ENCODE measurements at regions not wholly inside any gene's neighbourhood (a gene's known extent, or its start where the extent isn't known, plus 50 kb on each side); places are given as distances from the start of the nearest gene placed in this dataset.

DNA sequence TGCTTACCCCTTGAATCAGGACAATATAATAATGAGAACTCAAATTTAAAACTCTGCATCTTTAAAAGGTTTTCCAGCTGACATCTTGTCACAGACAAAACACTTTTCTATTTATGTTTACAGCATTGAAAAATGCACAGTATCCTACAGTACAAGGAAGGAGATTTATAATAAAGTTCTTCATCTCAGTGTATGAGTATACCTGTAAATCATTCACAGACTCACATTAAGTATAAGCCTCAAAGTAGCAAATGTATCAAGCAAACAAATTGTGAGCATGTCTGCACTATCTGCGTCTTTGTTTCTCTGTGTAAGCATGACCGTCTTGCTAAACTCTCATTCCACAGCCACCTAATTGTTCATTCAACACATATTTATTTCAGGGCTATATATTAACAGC, 52.8 kb downstream of the PPP1R2C start:
- no peaks in the 10 kb centered on the region for H3K79me2 ChIP-seq (ENCODE audit: insufficient read depth, low read length)
- no peak overlapping the region for H3K4me2 ChIP-seq (ENCODE audit: low read length)
- H3K9ac ChIP-seq (ENCODE audit: low read length): no peak overlapping the region
- Mint-ChIP-seq H3K9me3 (ENCODE audit: unreplicated experiment) (no peaks in the 10 kb centered on the region), H3K27ac (ENCODE audit: unreplicated experiment) (no peak overlapping the region), H3K36me3 (ENCODE audit: low read depth, unreplicated experiment) (no peaks in the 10 kb centered on the region), H3K27me3 (ENCODE audit: low read depth, unreplicated experiment) (no peaks in the 10 kb centered on the region), H3K4me1 (ENCODE audit: low read depth, unreplicated experiment) (no peaks in the 10 kb centered on the region), H3K4me3 (ENCODE audit: unreplicated experiment) (no peak overlapping the region)
- H2AFZ ChIP-seq (ENCODE audit: low read depth, low read length): no peak overlapping the region
- no peaks in the 10 kb centered on the region for H3K27me3 ChIP-seq (ENCODE audit: insufficient read depth, low read length)
- no peaks in the 10 kb centered on the region for H3K9me3 ChIP-seq (ENCODE audit: insufficient read depth, low read depth, low read length)
- no peak overlapping the region for H3K27ac ChIP-seq (ENCODE audit: low read depth, low read length)
- FAIRE-seq: peak; percentile 69
- TF ChIP-seq, protein P1, sequence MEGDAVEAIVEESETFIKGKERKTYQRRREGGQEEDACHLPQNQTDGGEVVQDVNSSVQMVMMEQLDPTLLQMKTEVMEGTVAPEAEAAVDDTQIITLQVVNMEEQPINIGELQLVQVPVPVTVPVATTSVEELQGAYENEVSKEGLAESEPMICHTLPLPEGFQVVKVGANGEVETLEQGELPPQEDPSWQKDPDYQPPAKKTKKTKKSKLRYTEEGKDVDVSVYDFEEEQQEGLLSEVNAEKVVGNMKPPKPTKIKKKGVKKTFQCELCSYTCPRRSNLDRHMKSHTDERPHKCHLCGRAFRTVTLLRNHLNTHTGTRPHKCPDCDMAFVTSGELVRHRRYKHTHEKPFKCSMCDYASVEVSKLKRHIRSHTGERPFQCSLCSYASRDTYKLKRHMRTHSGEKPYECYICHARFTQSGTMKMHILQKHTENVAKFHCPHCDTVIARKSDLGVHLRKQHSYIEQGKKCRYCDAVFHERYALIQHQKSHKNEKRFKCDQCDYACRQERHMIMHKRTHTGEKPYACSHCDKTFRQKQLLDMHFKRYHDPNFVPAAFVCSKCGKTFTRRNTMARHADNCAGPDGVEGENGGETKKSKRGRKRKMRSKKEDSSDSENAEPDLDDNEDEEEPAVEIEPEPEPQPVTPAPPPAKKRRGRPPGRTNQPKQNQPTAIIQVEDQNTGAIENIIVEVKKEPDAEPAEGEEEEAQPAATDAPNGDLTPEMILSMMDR (IDR thresholded peaks at IDR 0.05; ENCODE audit: insufficient read depth, low read depth, low read length): no peak
- TF ChIP-seq EZH2 (IDR thresholded peaks at IDR 0.05; ENCODE audit: insufficient read depth, low read length): no peak
- no peak for DNase-seq (ENCODE audit: low read depth)
- no peak overlapping the region for H3K4me3 ChIP-seq (ENCODE audit: insufficient read depth, low read depth, low read length)
- no peaks in the 10 kb centered on the region for H3K4me1 ChIP-seq (ENCODE audit: insufficient read depth, low read length)
- no peaks in the 10 kb centered on the region for H3K36me3 ChIP-seq (ENCODE audit: insufficient read depth, low read length)
- H4K20me1 ChIP-seq (ENCODE audit: insufficient read depth, low read length): no peaks in the 10 kb centered on the region

DNA sequence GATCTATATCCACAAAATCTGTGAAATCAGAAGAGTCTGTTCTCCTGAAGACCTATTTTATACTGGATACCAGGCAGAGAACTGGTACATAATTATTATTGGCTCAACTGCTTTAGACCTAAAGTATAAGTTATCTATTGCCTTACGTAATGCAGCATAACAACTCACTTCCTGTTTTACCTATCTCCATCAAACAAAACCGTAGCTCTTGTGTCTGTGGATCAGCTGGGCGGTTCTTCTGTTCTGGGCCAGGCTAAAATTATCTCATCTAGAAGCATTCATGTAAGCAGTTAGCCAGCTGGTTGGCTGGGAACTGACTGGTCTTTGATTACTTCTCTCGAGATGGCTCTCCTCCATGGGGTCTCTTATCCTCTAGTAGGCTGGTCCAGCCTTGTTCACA, 57.8 kb downstream of the PPP1R2C start:
- Histone ChIP-seq H3K27ac (ENCODE audit: low read depth, low read length) (no peak overlapping the region), H2AFZ (ENCODE audit: low read depth, low read length) (no peak overlapping the region), H3K9ac (ENCODE audit: low read length) (no peak overlapping the region), H3K79me2 (ENCODE audit: insufficient read depth, low read length) (no peaks in the 10 kb centered on the region), H3K27me3 (ENCODE audit: insufficient read depth, low read length) (no peaks in the 10 kb centered on the region), H3K9me3 (ENCODE audit: insufficient read depth, low read depth, low read length) (no peaks in the 10 kb centered on the region), H3K4me1 (ENCODE audit: insufficient read depth, low read length) (no peaks in the 10 kb centered on the region), H3K36me3 (ENCODE audit: insufficient read depth, low read length) (no peaks in the 10 kb centered on the region), H4K20me1 (ENCODE audit: insufficient read depth, low read length) (no peaks in the 10 kb centered on the region), H3K4me3 (ENCODE audit: insufficient read depth, low read depth, low read length) (no peak overlapping the region), H3K4me2 (ENCODE audit: low read length) (no peak overlapping the region)
- Mint-ChIP-seq H3K4me1 (ENCODE audit: low read depth, unreplicated experiment) (peaks cover 5% of the 10 kb centered on the region), H3K27ac (ENCODE audit: unreplicated experiment) (no peak overlapping the region), H3K9me3 (ENCODE audit: unreplicated experiment) (no peaks in the 10 kb centered on the region), H3K36me3 (ENCODE audit: low read depth, unreplicated experiment) (no peaks in the 10 kb centered on the region), H3K27me3 (ENCODE audit: low read depth, unreplicated experiment) (no peaks in the 10 kb centered on the region), H3K4me3 (ENCODE audit: unreplicated experiment) (no peak overlapping the region)
- DNase-seq (ENCODE audit: low read depth) (no peak), FAIRE-seq (no peak)
- TF ChIP-seq, protein P1 (IDR thresholded peaks at IDR 0.05; ENCODE audit: insufficient read depth, low read depth, low read length): no peak
- no peak for TF ChIP-seq EZH2 (IDR thresholded peaks at IDR 0.05; ENCODE audit: insufficient read depth, low read length)

DNA sequence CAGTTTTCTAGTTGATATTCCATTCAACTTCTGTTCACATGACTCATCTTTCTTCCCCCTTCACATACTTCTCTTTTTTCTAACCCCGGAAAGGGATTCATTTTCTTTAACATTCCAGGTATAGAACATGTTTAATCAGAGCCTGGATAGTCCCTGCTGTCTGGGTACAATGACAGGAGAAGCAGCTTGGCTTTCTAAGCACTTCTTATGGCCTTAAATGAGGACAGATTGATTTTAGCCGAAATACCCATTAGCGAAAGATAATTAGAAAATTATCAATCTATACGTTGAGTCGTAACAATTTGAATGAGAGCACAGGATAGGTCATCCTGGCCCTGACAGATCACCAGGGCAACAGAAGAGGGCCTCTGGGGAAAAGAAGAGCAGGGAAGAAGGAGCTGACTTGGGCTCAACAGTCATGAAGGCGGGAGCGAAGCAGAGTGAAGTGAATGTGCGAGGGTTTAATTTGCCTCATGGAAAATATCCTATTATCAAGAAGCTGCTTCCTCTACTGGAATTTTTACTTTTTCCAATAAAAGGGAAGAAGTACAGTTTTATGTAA, 62.2 kb downstream of the PPP1R2C start:
- no peak for DNase-seq (ENCODE audit: low read depth)
- Histone ChIP-seq H3K36me3 (ENCODE audit: insufficient read depth, low read length) (no peaks in the 10 kb centered on the region), H3K9me3 (ENCODE audit: insufficient read depth, low read depth, low read length) (no peaks in the 10 kb centered on the region), H3K4me1 (ENCODE audit: insufficient read depth, low read length) (no peaks in the 10 kb centered on the region), H3K4me2 (ENCODE audit: low read length) (peak overlapping the region; percentile 63), H4K20me1 (ENCODE audit: insufficient read depth, low read length) (no peaks in the 10 kb centered on the region), H2AFZ (ENCODE audit: low read depth, low read length) (peak overlapping the region; percentile 56), H3K9ac (ENCODE audit: low read length) (no peak overlapping the region), H3K27me3 (ENCODE audit: insufficient read depth, low read length) (no peaks in the 10 kb centered on the region), H3K27ac (ENCODE audit: low read depth, low read length) (no peak overlapping the region), H3K4me3 (ENCODE audit: insufficient read depth, low read depth, low read length) (no peak overlapping the region), H3K79me2 (ENCODE audit: insufficient read depth, low read length) (no peaks in the 10 kb centered on the region)
- H3K36me3 Mint-ChIP-seq (ENCODE audit: low read depth, unreplicated experiment): no peaks in the 10 kb centered on the region
- no peaks in the 10 kb centered on the region for H3K9me3 Mint-ChIP-seq (ENCODE audit: unreplicated experiment)
- peak; percentile 29 for FAIRE-seq
- no peak for TF ChIP-seq EZH2 (IDR thresholded peaks at IDR 0.05; ENCODE audit: insufficient read depth, low read length)
- TF ChIP-seq, protein P1 (IDR thresholded peaks at IDR 0.05; ENCODE audit: insufficient read depth, low read depth, low read length): no peak
- no peak overlapping the region for H3K4me3 Mint-ChIP-seq (ENCODE audit: unreplicated experiment)
- peaks cover 5% of the 10 kb centered on the region for H3K4me1 Mint-ChIP-seq (ENCODE audit: low read depth, unreplicated experiment)
- no peak overlapping the region for H3K27ac Mint-ChIP-seq (ENCODE audit: unreplicated experiment)
- H3K27me3 Mint-ChIP-seq (ENCODE audit: low read depth, unreplicated experiment): no peaks in the 10 kb centered on the region
